GM23338 (cell line): ENCODE measurements at regions not wholly inside any gene's neighbourhood (a gene's known extent, or its start where the extent isn't known, plus 50 kb on each side); places are given as distances from the start of the nearest gene placed in this dataset.

Experiments used
- CTCF ChIP-seq, 2 experiments: fragments of 200-600 bp in 1 of 2; sonication (generic) in 1 of 2; conservative IDR thresholded peaks; 2 replicates each; pipeline versions ENCODE4 v1.5.1 to v1.6.1; 2016 to 2017; ENCODE audit warnings: antibody characterized with exemption in 2 of 2, low read depth in 2 of 2, mild to moderate bottlenecking in 2 of 2, moderate library complexity in 1 of 2
- ETS1 ChIP-seq: IDR thresholded peaks from 2 replicates; pipeline ENCODE4 v1.6.1; 2016; ENCODE audit warnings: antibody characterized with exemption
- EZH2 ChIP-seq: fragments of 200-600 bp; sonication (generic); IDR thresholded peaks from one replicate; pipeline ENCODE4 v1.8.0; 2017; ENCODE audit warnings: antibody characterized with exemption, mild to moderate bottlenecking, low read depth; ENCODE audit not compliant: unreplicated experiment
- EZH2phosphoT487 ChIP-seq: fragments of 200-600 bp; sonication (generic); IDR thresholded peaks from one replicate; pipeline ENCODE4 v1.8.1; 2018; ENCODE audit warnings: antibody characterized with exemption; ENCODE audit not compliant: unreplicated experiment
- JUNB ChIP-seq: IDR thresholded peaks from one replicate; pipeline ENCODE4 v1.6.1; 2016; ENCODE audit warnings: antibody characterized with exemption; ENCODE audit not compliant: unreplicated experiment
- POLR2AphosphoS5 ChIP-seq: IDR thresholded peaks from 2 replicates; pipeline ENCODE4 v1.6.1; 2016; ENCODE audit warnings: antibody characterized with exemption, low read depth

- TF ChIP-seq POLR2AphosphoS5 (no peak), CTCF (conservative IDR thresholded peaks at IDR 0.05; ENCODE audit: low read depth in 2 of 2) (no peak), ETS1 (no peak), EZH2 (no peak), EZH2phosphoT487 (no peak), JUNB (no peak)
Observed at GRCh38 chr3:178352326-178353005, 183.8 kb upstream of the KCNMB2 start.
